HEK293T (cell line): ENCODE measurements at regions not wholly inside any gene's neighbourhood (a gene's known extent, or its start where the extent isn't known, plus 50 kb on each side); places are given as distances from the start of the nearest gene placed in this dataset.

Experiments used
- BHLHE40 ChIP-seq: fragments of 450-650 bp; IDR thresholded peaks from 2 replicates; pipeline ENCODE4 v1.6.1; 2016; ENCODE audit warnings: mild to moderate bottlenecking, moderate library complexity, borderline replicate concordance
- FOXK2 ChIP-seq: fragments of 450-650 bp; IDR thresholded peaks from 2 replicates; pipeline ENCODE4 v1.6.1; 2016; ENCODE audit warnings: mild to moderate bottlenecking
- HDGF ChIP-seq: fragments of 450-650 bp; IDR thresholded peaks from 2 replicates; pipeline ENCODE4 v1.6.1; 2017; ENCODE audit warnings: antibody characterized with exemption, borderline replicate concordance
- L3MBTL2 ChIP-seq: fragments of 450-650 bp; conservative IDR thresholded peaks from 2 replicates; pipeline ENCODE4 v1.6.1; 2016; ENCODE audit warnings: mild to moderate bottlenecking
- SP1 ChIP-seq: fragments of 450-650 bp; IDR thresholded peaks from 2 replicates; pipeline ENCODE4 v1.6.1; 2017
- SUZ12 ChIP-seq: fragments of 450-650 bp; IDR thresholded peaks from 2 replicates; pipeline ENCODE4 v1.6.1; 2016; ENCODE audit warnings: mild to moderate bottlenecking
- TARDBP ChIP-seq: fragments of 450-650 bp; IDR thresholded peaks from 2 replicates; pipeline ENCODE4 v1.6.1; 2016
- TF ChIP-seq, protein P1 (sequence below): fragments of 450-650 bp; IDR thresholded peaks from 2 replicates; pipeline ENCODE4 v1.6.1; 2016

- TF ChIP-seq, protein P1, sequence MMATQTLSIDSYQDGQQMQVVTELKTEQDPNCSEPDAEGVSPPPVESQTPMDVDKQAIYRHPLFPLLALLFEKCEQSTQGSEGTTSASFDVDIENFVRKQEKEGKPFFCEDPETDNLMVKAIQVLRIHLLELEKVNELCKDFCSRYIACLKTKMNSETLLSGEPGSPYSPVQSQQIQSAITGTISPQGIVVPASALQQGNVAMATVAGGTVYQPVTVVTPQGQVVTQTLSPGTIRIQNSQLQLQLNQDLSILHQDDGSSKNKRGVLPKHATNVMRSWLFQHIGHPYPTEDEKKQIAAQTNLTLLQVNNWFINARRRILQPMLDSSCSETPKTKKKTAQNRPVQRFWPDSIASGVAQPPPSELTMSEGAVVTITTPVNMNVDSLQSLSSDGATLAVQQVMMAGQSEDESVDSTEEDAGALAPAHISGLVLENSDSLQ, result no peak
- TF ChIP-seq L3MBTL2 (no peak), SUZ12 (no peak), TARDBP (no peak), SP1 (no peak), BHLHE40 (no peak), HDGF (no peak), FOXK2 (no peak)
These were observed 73.0 kb downstream of the ALG10B start for GRCh38 chr12:38389614-38390013.
